ENCODE measurements at regions not wholly inside any gene's neighbourhood (a gene's known extent, or its start where the extent isn't known, plus 50 kb on each side); places are given as distances from the start of the nearest gene placed in this dataset.

- TF ChIP-seq CTCF (IDR thresholded peaks at IDR 0.05; ENCODE audit: low read depth, low read length, poor library complexity, severe bottlenecking) (no peak), EZH2phosphoT487 (IDR thresholded peaks at IDR 0.05; ENCODE audit: borderline replicate concordance, low read length) (no peak)
These were observed 358.6 kb upstream of the CDH11 start for GRCh38 chr16:65480281-65481091.

Data from DOHH2 (cell line).